GM20000 (cell line): ENCODE measurements at regions not wholly inside any gene's neighbourhood (a gene's known extent, or its start where the extent isn't known, plus 50 kb on each side); places are given as distances from the start of the nearest gene placed in this dataset.
A peak's percentile ranks its signal among the peaks of the same experiment; 100 is the strongest.
"Not testable (repeated sequence)": the region's sequence is repeated elsewhere in the genome, so short reads cannot be mapped to it uniquely, and the experiment has no call there.

Experiments
- DNase-seq: peaks from one replicate; pipeline ENCODE4 v3.0.0; 2012; ENCODE audit warnings: low spot score
- TF ChIP-seq, protein P1 (sequence below): IDR thresholded peaks from 2 replicates; pipeline ENCODE4 v1.5.1; 2012; ENCODE audit warnings: mild to moderate bottlenecking, control low read depth; ENCODE audit errors: extremely low read depth, missing control alignments

DNA sequence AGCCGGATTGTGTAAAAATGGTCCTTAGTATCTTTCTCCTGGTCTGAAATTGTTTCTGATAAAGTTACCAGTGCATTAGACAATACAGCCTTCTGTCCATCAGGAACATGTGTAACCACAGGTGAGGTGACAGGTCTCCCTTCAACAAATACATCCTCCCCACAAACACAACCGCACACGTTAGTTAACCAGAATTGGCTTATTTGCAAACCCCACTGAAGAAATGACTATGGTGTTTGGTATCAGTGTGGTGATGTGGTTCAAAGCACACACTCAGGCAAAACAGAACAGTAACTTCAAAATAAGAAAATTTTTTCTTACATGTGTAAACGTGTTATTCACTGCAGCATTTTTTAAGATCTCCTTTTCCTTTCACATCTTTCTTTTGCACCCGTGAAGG is 517.2 kb upstream of the NR5A2 start:
- TF ChIP-seq, protein P1, sequence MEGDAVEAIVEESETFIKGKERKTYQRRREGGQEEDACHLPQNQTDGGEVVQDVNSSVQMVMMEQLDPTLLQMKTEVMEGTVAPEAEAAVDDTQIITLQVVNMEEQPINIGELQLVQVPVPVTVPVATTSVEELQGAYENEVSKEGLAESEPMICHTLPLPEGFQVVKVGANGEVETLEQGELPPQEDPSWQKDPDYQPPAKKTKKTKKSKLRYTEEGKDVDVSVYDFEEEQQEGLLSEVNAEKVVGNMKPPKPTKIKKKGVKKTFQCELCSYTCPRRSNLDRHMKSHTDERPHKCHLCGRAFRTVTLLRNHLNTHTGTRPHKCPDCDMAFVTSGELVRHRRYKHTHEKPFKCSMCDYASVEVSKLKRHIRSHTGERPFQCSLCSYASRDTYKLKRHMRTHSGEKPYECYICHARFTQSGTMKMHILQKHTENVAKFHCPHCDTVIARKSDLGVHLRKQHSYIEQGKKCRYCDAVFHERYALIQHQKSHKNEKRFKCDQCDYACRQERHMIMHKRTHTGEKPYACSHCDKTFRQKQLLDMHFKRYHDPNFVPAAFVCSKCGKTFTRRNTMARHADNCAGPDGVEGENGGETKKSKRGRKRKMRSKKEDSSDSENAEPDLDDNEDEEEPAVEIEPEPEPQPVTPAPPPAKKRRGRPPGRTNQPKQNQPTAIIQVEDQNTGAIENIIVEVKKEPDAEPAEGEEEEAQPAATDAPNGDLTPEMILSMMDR = no peak
- DNase-seq = no peak

DNA sequence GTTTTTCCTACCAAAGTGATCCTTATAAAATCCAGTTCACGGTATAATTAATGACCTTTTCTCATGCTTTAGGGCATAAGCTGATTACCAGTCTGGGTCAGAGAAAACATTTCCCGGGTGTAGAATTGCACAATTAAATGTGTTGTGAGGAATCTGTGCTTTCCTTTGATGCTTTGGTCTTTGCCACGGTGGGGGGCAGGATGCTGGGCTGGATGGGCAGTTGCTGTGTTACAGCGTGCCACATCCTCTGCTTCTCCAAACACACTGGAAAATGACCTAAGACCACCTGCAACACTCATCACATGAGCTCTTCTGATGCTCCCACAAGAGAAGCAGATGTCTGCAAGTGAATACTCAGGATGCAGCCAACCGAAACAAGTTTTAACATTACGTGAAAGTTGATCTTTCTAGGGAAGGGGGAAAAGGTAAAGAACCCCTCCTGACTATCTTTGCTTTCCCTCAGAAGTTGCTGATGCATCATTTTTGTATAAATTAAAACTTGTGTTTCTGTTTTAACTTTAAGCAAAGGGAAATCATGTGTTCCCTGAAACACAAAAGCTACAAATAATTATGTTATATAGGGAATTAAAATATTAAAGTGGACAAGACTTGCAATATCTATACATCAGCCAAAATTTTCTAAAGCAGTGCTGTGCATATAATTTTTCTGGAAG is 515.3 kb upstream of the NR5A2 start:
- no peak for DNase-seq
- TF ChIP-seq, protein P1 = no peak

DNA sequence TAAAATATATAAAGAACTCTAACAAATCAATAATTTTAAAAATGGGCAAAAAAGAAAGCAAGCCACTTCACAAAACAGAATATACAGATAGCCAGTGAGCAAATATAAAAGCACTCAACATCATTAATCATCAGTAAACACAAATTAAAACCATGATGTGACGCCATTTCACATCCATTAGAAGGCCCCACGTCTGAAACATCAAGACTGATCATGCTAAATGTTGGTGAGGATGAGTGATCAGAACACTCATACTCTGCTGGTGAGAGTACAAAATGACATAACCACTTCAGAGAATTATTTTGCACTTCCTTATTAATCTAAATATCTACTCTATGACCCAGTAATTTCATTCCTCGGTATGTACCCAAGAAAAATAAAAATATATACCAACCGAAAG is 512.2 kb upstream of the NR5A2 start:
- DNase-seq = no peak
- TF ChIP-seq, protein P1 = no peak

DNA sequence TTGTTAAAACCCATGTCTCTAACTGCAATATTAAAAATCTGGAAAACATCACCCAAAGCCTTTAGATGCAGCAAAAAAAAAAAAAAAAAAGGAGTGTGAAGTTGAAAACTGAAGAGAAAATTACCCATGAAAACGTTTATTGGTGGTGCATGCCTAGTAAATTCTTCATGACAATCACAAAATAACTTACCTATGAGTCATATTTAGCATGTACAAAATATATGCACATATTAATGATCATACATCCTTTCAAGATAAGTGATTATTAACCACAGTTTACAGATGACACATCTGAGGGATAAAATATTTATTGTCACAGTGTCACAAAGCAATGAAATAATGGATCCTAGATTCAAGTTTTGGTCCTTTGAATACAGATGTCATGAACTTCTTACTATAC is 505.2 kb upstream of the NR5A2 start:
- DNase-seq = no peak
- TF ChIP-seq, protein P1 = no peak

DNA sequence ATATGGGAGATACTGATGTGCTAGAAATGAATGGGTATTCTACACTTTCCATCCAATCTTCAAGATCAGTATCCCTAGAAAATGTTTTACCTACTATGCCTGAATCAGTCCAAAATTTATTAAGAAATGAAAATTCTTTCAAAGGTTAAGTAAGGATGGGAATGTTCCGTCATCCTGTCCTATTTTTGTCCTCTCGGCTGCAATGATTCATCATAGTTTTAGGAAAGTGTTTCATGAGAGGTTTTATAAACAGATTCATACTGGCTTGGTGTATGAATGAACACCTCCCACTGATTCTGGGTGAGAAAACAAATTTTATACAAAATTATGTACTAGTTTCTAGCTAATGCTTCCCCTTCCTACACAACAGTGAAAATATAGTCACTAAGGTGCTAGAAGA is 504.6 kb upstream of the NR5A2 start:
- TF ChIP-seq, protein P1 = no peak
- DNase-seq = no peak

DNA sequence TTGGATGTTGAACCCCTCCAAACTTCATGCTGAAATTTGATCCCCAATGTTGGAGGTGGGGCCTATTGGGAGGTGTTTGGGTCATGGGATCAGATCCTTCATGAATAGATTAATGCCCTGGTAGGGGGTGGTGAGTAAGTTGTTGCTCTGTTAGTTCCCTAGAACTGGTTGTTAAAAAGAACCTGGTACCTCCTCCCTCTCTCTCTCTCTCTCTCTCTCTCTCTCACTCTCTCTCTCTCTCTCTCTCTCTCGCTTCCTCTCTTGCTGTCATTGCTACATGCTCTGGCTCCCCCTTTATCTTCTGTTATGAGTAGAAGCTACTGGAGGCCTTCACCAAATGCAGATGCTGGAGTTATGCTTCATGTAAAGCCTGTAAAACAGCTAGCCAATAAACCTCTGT is 498.2 kb upstream of the NR5A2 start:
- TF ChIP-seq, protein P1 = no peak
- no peak for DNase-seq

DNA sequence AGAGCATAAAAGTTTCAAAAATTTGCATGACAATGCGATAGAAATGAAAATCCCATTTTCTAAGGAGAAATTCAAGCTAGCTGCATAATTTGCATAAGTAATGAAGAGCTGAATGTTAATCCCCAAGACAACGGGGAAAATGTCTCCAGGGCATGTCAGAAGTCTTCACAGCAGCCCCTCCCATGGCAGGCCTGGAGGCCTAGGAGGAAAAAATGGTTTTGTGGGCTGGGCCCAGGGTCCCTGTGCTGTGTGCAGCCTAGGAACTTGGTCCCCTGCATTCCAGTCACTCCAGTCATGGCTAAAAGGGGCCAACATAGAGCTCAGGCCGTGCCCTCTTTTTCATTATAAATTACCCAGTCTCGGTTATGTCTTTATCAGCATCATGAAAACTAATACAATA is 494.1 kb upstream of the NR5A2 start:
- DNase-seq = not testable (repeated sequence)

DNA sequence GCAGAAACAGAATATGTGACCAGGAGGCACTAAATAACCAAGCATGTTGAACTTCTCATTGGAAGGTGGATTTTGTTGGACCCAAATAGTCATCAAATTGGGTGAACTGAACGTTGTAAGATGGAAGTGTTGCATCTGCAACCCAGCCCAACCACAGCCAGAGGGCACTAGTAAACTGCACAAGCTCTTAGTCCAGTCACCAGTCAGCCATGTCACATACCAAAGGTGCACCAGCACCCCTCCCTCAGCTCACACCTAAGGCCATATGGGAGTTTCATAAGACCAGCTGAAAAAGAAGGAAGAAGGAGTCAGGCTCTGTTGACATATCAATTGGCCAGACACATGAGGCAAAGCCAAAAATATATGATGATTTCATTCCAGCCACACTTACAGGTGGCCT is 481.7 kb upstream of the NR5A2 start:
- TF ChIP-seq, protein P1 = peak; percentile 25
- no peak for DNase-seq
